NT2/D1 (cell line): ENCODE measurements at regions not wholly inside any gene's neighbourhood (a gene's known extent, or its start where the extent isn't known, plus 50 kb on each side); places are given as distances from the start of the nearest gene placed in this dataset.

ENCODE experiments used
- SUZ12 ChIP-seq: IDR thresholded peaks from 2 replicates; pipeline ENCODE4 v1.6.1; 2011; ENCODE audit not compliant: insufficient read length, insufficient read depth; ENCODE audit errors: extremely low read depth
- YY1 ChIP-seq: IDR thresholded peaks from 2 replicates; pipeline ENCODE4 v1.6.1; 2011; ENCODE audit not compliant: insufficient read length, insufficient read depth
- ZNF274 ChIP-seq: IDR thresholded peaks from 2 replicates; pipeline ENCODE4 v1.6.1; 2011; ENCODE audit warnings: mild to moderate bottlenecking, low read depth, low read length

DNA sequence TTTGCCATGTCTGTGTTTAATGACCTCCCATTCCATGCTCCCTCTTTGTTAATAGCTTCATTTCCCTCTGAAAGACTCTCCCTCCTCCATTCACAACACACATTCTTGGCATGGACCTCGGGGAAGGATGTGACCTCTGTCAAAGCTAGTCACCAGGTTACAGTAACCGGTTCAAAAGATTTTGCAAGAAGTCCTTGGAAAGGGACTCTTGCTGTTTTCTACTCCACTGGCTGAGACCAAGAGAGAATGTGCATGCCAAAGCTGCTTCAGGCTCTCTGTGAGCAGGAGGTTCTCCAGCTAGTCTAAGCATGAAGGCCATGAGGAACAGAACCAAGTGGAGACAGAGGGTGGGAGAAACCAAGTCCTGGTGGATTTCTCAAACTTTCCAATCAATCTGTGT, 732.6 kb downstream of the CCSER2 start:
- TF ChIP-seq YY1: no peak
- TF ChIP-seq ZNF274: no peak
- no peak for TF ChIP-seq SUZ12
